Colonic mucosa (tissue), 4 donors: ENCODE measurements at regions not wholly inside any gene's neighbourhood (a gene's known extent, or its start where the extent isn't known, plus 50 kb on each side); places are given as distances from the start of the nearest gene placed in this dataset.

Source experiments
- DNase-seq: peaks from one replicate; pipeline ENCODE4 v3.0.0-alpha.2; 2020
- H3K27ac ChIP-seq: fragments of 200-600 bp; one replicate; pipeline ENCODE4 v1.8.0; 2021
- H3K27me3 ChIP-seq: fragments of 200-600 bp; one replicate; pipeline ENCODE4 v1.8.0; 2021
- H3K36me3 ChIP-seq: fragments of 200-600 bp; one replicate; pipeline ENCODE4 v1.8.0; 2021
- H3K4me1 ChIP-seq: fragments of 200-600 bp; one replicate; pipeline ENCODE4 v1.8.0; 2021; ENCODE audit warnings: mild to moderate bottlenecking
- H3K4me3 ChIP-seq: fragments of 200-600 bp; one replicate; pipeline ENCODE4 v1.8.0; 2021
- H3K9ac ChIP-seq, 2 donors: one replicate each; pipeline ENCODE4 v1.7.0; 2013; ENCODE audit warnings: control low read depth in 2 of 2, low read depth in 2 of 2, low read length in 2 of 2
- H3K9me3 ChIP-seq: fragments of 200-600 bp; one replicate; pipeline ENCODE4 v1.8.0; 2021
- CTCF ChIP-seq: fragments of 200-600 bp; IDR thresholded peaks from one replicate; pipeline ENCODE4 v1.8.0; 2022; ENCODE audit warnings: antibody characterized with exemption, mild to moderate bottlenecking
- intact Hi-C: fragments of 100-400 bp; cut with DNase I; formaldehyde crosslinking; loops from one replicate; pipeline ENCODE4 v1.14.1; 2022
- donor health status: healthy.
- donor health status: DM: no; HTN: no; CAD: no.
- donor health status: DM: no; HTN: no; CAD: no.

GRCh38 chr21:19844334-19844733, 1153.9 kb upstream of the NCAM2 start:
- H3K4me1 ChIP-seq = no peaks in the 10 kb centered on the region
- H3K27ac ChIP-seq = no peak overlapping the region
- TF ChIP-seq CTCF = no peak
- no peak for DNase-seq
- H3K27me3 ChIP-seq = no peaks in the 10 kb centered on the region
- intact Hi-C loops = no loop called here
- H3K4me3 ChIP-seq = no peak overlapping the region
- no peaks in the 10 kb centered on the region for H3K9me3 ChIP-seq
- H3K9ac ChIP-seq = no peak overlapping the region
- H3K36me3 ChIP-seq = no peaks in the 10 kb centered on the region

GRCh38 chr21:19850157-19850556, 1148.1 kb upstream of the NCAM2 start:
- no peak overlapping the region for H3K4me3 ChIP-seq
- intact Hi-C loops = no loop called here
- TF ChIP-seq CTCF = no peak

GRCh38 chr21:19853061-19853460, 1145.1 kb upstream of the NCAM2 start:
- Histone ChIP-seq H3K27me3 (no peaks in the 10 kb centered on the region), H3K36me3 (no peaks in the 10 kb centered on the region), H3K4me3 (no peak overlapping the region), H3K9ac (no peak overlapping the region), H3K9me3 (no peaks in the 10 kb centered on the region), H3K4me1 (no peaks in the 10 kb centered on the region), H3K27ac (no peak overlapping the region)
- no peak for DNase-seq
- TF ChIP-seq CTCF = no peak
- intact Hi-C loops = no loop called here

More at GRCh38 chr21:19850157-19850556, 1148.1 kb upstream of the NCAM2 start:
- Histone ChIP-seq H3K27me3 (no peaks in the 10 kb centered on the region), H3K9ac (no peak overlapping the region), H3K9me3 (no peaks in the 10 kb centered on the region), H3K4me1 (no peaks in the 10 kb centered on the region), H3K36me3 (no peaks in the 10 kb centered on the region), H3K27ac (no peak overlapping the region)
- DNase-seq = no peak

- intact Hi-C loops = no loop called here
- Histone ChIP-seq H3K9ac (no peak overlapping the region), H3K36me3 (no peaks in the 10 kb centered on the region), H3K9me3 (no peaks in the 10 kb centered on the region), H3K27me3 (no peaks in the 10 kb centered on the region), H3K27ac (no peak overlapping the region), H3K4me3 (no peak overlapping the region), H3K4me1 (no peaks in the 10 kb centered on the region)
- peak; percentile 18 for DNase-seq
- no peak for TF ChIP-seq CTCF
Measured at GRCh38 chr21:19853709-19854575, 1144.3 kb upstream of the NCAM2 start.

- intact Hi-C loops = no loop called here
- Histone ChIP-seq H3K4me1 (no peaks in the 10 kb centered on the region), H3K36me3 (no peaks in the 10 kb centered on the region), H3K9ac (no peak overlapping the region), H3K9me3 (no peaks in the 10 kb centered on the region), H3K4me3 (no peak overlapping the region), H3K27ac (no peak overlapping the region), H3K27me3 (no peaks in the 10 kb centered on the region)
- DNase-seq = no peak
- TF ChIP-seq CTCF = no peak
Measured at GRCh38 chr21:19855522-19855921, 1142.7 kb upstream of the NCAM2 start.
